Heart right ventricle (tissue), 16 donors: ENCODE measurements at regions not wholly inside any gene's neighbourhood (a gene's known extent, or its start where the extent isn't known, plus 50 kb on each side); places are given as distances from the start of the nearest gene placed in this dataset.

Experiments used
- ATAC-seq, 8 donors: fragments of 200-7000 bp; cut with Tn5 transposase; one replicate each; pipeline ENCODE4 v1.9.1; 2020; ENCODE audit warnings: mild to moderate bottlenecking in 8 of 8, moderate library complexity in 8 of 8, moderate number of reproducible peaks in 1 of 8
- DNase-seq, 2 donors: peaks; one replicate each; pipeline ENCODE4 v3.0.0-alpha.2; 2020
- H3K27ac ChIP-seq, 10 donors: fragments of 200-600 bp; sonication (generic) in 2 of 10; one replicate each; pipeline versions ENCODE4 v1.5.0 to v1.8.0; 2020 to 2022; ENCODE audit warnings: mild to moderate bottlenecking in 3 of 10
- H3K27me3 ChIP-seq, 7 donors: fragments of 200-600 bp; one replicate each; pipeline ENCODE4 v1.8.0; 2021 to 2022; ENCODE audit warnings: mild to moderate bottlenecking in 2 of 7
- H3K36me3 ChIP-seq, 9 donors: fragments of 200-600 bp; sonication (generic) in 1 of 9; one replicate each; pipeline versions ENCODE4 v1.5.0 to v1.8.0; 2020 to 2022; ENCODE audit warnings: mild to moderate bottlenecking in 2 of 9
- H3K4me1 ChIP-seq, 9 donors: fragments of 200-600 bp; sonication (generic) in 1 of 9; one replicate each; pipeline versions ENCODE4 v1.5.0 to v1.8.0; 2020 to 2022; ENCODE audit warnings: mild to moderate bottlenecking in 4 of 9
- H3K4me3 ChIP-seq, 10 donors: fragments of 200-600 bp; sonication (generic) in 2 of 10; one replicate each; pipeline versions ENCODE4 v1.5.0 to v1.8.0; 2020 to 2022; ENCODE audit warnings: mild to moderate bottlenecking in 7 of 10, moderate library complexity in 2 of 10
- H3K9me3 ChIP-seq, 11 donors: fragments of 200-600 bp in 10 of 11; sonication (generic) in 2 of 11; one replicate each; pipeline versions ENCODE4 v1.5.0 to v1.8.0; 2013 to 2022; ENCODE audit warnings: mild to moderate bottlenecking in 2 of 11, control low read depth in 1 of 11, moderate library complexity in 1 of 11
- CTCF ChIP-seq, 9 donors: fragments of 200-600 bp; sonication (generic) in 2 of 9; IDR thresholded peaks; one replicate each; pipeline versions ENCODE4 v1.5.0 to v1.8.0; 2021 to 2022; ENCODE audit warnings: antibody characterized with exemption in 9 of 9, mild to moderate bottlenecking in 5 of 9, moderate library complexity in 1 of 9
- WGBS, 2 donors: extraction: QIAGEN DNeasy Blood & Tissue Kit; methylation state at CpG; one replicate each; pipeline ENCODE4 v1.1.7; 2013; ENCODE audit warnings: inconsistent platforms in 1 of 2; 5-methylcytosine and 5-hydroxymethylcytosine counted together
- intact Hi-C, 10 donors: fragments of 100-400 bp; cut with DNase I; formaldehyde crosslinking; loops; one replicate each; pipeline versions ENCODE4 v1.11.1 to v1.14.2; 2022
- donor health status: Arrhythmogenic right ventricular cardiomyopathy.
- donor health status: ischemic (EF 13 %, LVEDD 7.1; RV severe dilation, severe dysfunction).
- donor health status: healthy with polysubstance abuse.
- donor health status: DM: no; HTN: yes; CAD: no.
- donor health status: DM: no; HTN: no; CAD: no.
- donor health status: ischemic (EF 25% LVEDD 6.9; RV normal size, moderate dysfunction).
- donor health status: ischemic (EF 25% LVEDD 5.7; RV mildly dilated, moderate dysfunction).
- donor health status: healthy.
- donor health status: DM: yes; HTN: yes; CAD: no.
- donor health status: Ischemic cardiomyopathy.
- donor health status: ischemic (EF 35%, LVEDD 5.7; RV mildly dilated, moderate dysfunction).
- donor health status: nonischemic (EF 11% LVEDD 7.7; RV severe dilation, severe dysfunction).
- donor health status: DM: yes; HTN: yes; CAD: no.
- donor health status: PGD.
- donor health status: ischemic (EF 29% LVEDD 5.4; RV normal size, mild dysfunction).
- donor health status: nonischemic (EF 23%, LVEDD 6.1; RV moderate dilation, normal function).

- DNase-seq (no peak), ATAC-seq (no peak)
- H3K4me3 ChIP-seq = no peak overlapping the region
- no peaks in the 10 kb centered on the region for H3K9me3 ChIP-seq
- peak overlapping the region in 8 of 10 donors; percentile 14 to 68 (median 62) for H3K27ac ChIP-seq
- H3K36me3 ChIP-seq = no peaks in the 10 kb centered on the region
- peaks cover 0 to 29% (median 12%) of the 10 kb centered on the region in 9 donors for H3K4me1 ChIP-seq
- 81% methylated on average over 3 of the region's 3 CpGs for WGBS, 2 donors
- no peaks in the 10 kb centered on the region for H3K27me3 ChIP-seq
- intact Hi-C loops = loop anchor here in 4 of 10 donors (5.0 to 10.0 kb wide), 4 partner anchors 43 to 172 kb away; partner anchors contain the start of gene IVNS1ABP (in 1 of the 4)
- TF ChIP-seq CTCF (IDR thresholded peaks at IDR 0.05) = no peak
Observed at GRCh38 chr1:185489406-185489805, 172.4 kb upstream of the IVNS1ABP start.

GRCh38 chr1:185488808-185489207 is 171.8 kb upstream of the IVNS1ABP start:
- intact Hi-C loops = loop anchor here in 4 of 10 donors (5.0 to 10.0 kb wide), 4 partner anchors 43 to 172 kb away; partner anchors contain the start of gene IVNS1ABP (in 1 of the 4)
- TF ChIP-seq CTCF (IDR thresholded peaks at IDR 0.05) = no peak
- Histone ChIP-seq H3K27me3 (no peaks in the 10 kb centered on the region), H3K4me3 (no peak overlapping the region), H3K4me1 (peaks cover under 1 to 35% (median 16%) of the 10 kb centered on the region in 9 donors), H3K36me3 (no peaks in the 10 kb centered on the region), H3K9me3 (no peaks in the 10 kb centered on the region), H3K27ac (peak overlapping the region in 9 of 10 donors; percentile 14 to 68 (median 61))
- WGBS, 2 donors = 27 to 40% methylated on average over 4 of the region's 4 CpGs
- ATAC-seq (peak; percentile 64 to 91 (median 84)), DNase-seq (peak in 1 of 2 donors; percentile 34)

- Histone ChIP-seq H3K36me3 (no peaks in the 10 kb centered on the region), H3K4me1 (peaks cover 3 to 44% (median 18%) of the 10 kb centered on the region in 9 donors), H3K4me3 (no peak overlapping the region), H3K9me3 (no peaks in the 10 kb centered on the region), H3K27ac (peak overlapping the region in 7 of 10 donors; percentile 14 to 68 (median 64)), H3K27me3 (no peaks in the 10 kb centered on the region)
- WGBS, 2 donors = 25 to 29% methylated on average over 2 of the region's 2 CpGs
- DNase-seq (no peak), ATAC-seq (peak in 5 of 8 donors; percentile 44 to 79 (median 75))
- no peak for TF ChIP-seq CTCF (IDR thresholded peaks at IDR 0.05)
- intact Hi-C loops = loop anchor here in 4 of 10 donors (5.0 to 10.0 kb wide), 4 partner anchors 44 to 171 kb away; partner anchors contain the start of gene IVNS1ABP (in 1 of the 4)
Observed at GRCh38 chr1:185487936-185488335, 170.9 kb upstream of the IVNS1ABP start.

- no peak for TF ChIP-seq CTCF (IDR thresholded peaks at IDR 0.05)
- Histone ChIP-seq H3K4me1 (peaks cover 3 to 44% (median 18%) of the 10 kb centered on the region in 9 donors), H3K36me3 (no peaks in the 10 kb centered on the region), H3K27me3 (no peaks in the 10 kb centered on the region), H3K27ac (no peak overlapping the region), H3K9me3 (no peaks in the 10 kb centered on the region), H3K4me3 (no peak overlapping the region)
- ATAC-seq (no peak), DNase-seq (no peak)
- 91 to 93% methylated on average over 2 of the region's 2 CpGs for WGBS, 2 donors
- intact Hi-C loops = loop anchor here in 4 of 10 donors (5.0 to 10.0 kb wide), 4 partner anchors 45 to 170 kb away; partner anchors contain the start of gene IVNS1ABP (in 1 of the 4)
Observed at GRCh38 chr1:185487026-185487425, 170.0 kb upstream of the IVNS1ABP start.
